CD14-positive monocyte (primary cell): ENCODE measurements at regions not wholly inside any gene's neighbourhood (a gene's known extent, or its start where the extent isn't known, plus 50 kb on each side); places are given as distances from the start of the nearest gene placed in this dataset.

ENCODE experiments used
- DNase-seq, 3 donors: peaks; one replicate each; pipeline ENCODE4 v3.0.0-alpha.2; 2011 to 2022
- H2AFZ ChIP-seq: 2 replicates; pipeline ENCODE4 v1.6.0; 2012; ENCODE audit warnings: mild to moderate bottlenecking, low read depth, low read length, inconsistent platforms; ENCODE audit not compliant: insufficient read depth, poor library complexity, severe bottlenecking
- H3K27ac ChIP-seq, 2 donors: 1 replicate in 1 of 2; 2 replicates in 1 of 2; pipeline ENCODE4 v1.5.1; 2012 to 2013; ENCODE audit warnings: low read length in 2 of 2, control low read depth in 1 of 2, inconsistent platforms in 1 of 2, low read depth in 1 of 2, mild to moderate bottlenecking in 1 of 2
- H3K27me3 ChIP-seq, 2 donors: one replicate each; pipeline versions ENCODE4 v1.6.0 to v1.6.1; 2011 to 2013; ENCODE audit warnings: low read length in 2 of 2; ENCODE audit not compliant: control insufficient read depth in 2 of 2, insufficient read depth in 2 of 2
- H3K36me3 ChIP-seq, 2 donors: replicated peaks in 1 of 2; 1 replicate in 1 of 2; 2 replicates in 1 of 2; pipeline versions ENCODE4 v1.5.1 to v1.6.1; 2012 to 2013; ENCODE audit warnings: low read length in 2 of 2, control low read depth in 1 of 2, inconsistent platforms in 1 of 2, mild to moderate bottlenecking in 1 of 2; ENCODE audit not compliant: insufficient read depth in 2 of 2, control insufficient read depth in 1 of 2
- H3K4me1 ChIP-seq, 2 donors: 1 replicate in 1 of 2; 2 replicates in 1 of 2; pipeline versions ENCODE4 v1.5.1 to v1.6.1; 2012 to 2013; ENCODE audit warnings: low read length in 2 of 2, control low read depth in 1 of 2, inconsistent platforms in 1 of 2, mild to moderate bottlenecking in 1 of 2, moderate library complexity in 1 of 2; ENCODE audit not compliant: insufficient read depth in 2 of 2, control insufficient read depth in 1 of 2
- H3K4me2 ChIP-seq: replicated peaks from 2 replicates; pipeline ENCODE3; 2012; ENCODE audit warnings: low read length, moderate library complexity, mild to moderate bottlenecking; ENCODE audit not compliant: poor library complexity, severe bottlenecking; ENCODE audit errors: extremely low read depth
- H3K4me3 ChIP-seq, 3 experiments: fragments of 200-600 bp in 1 of 3; sonication (generic) in 1 of 3; replicated peaks in 1 of 3; 1 replicate in 2 of 3; 2 replicates in 1 of 3; pipeline ENCODE4 v1.5.1; 2011 to 2013; ENCODE audit warnings: low read length in 3 of 3, mild to moderate bottlenecking in 3 of 3, control low read depth in 2 of 3, low read depth in 2 of 3, inconsistent platforms in 1 of 3, moderate library complexity in 1 of 3
- H3K79me2 ChIP-seq: 2 replicates; pipeline ENCODE4 v1.6.0; 2012; ENCODE audit warnings: mild to moderate bottlenecking, control low read depth, inconsistent platforms, low read length, moderate library complexity; ENCODE audit not compliant: insufficient read depth
- H3K9ac ChIP-seq: 2 replicates; pipeline ENCODE4 v1.6.0; 2017; ENCODE audit warnings: low read length, mild to moderate bottlenecking; ENCODE audit not compliant: insufficient read depth, poor library complexity, severe bottlenecking
- H3K9me3 ChIP-seq, 2 donors: replicated peaks in 1 of 2; 1 replicate in 1 of 2; 2 replicates in 1 of 2; pipeline versions ENCODE4 v1.5.1 to v1.6.1; 2012 to 2013; ENCODE audit warnings: low read length in 2 of 2, control low read depth in 1 of 2; ENCODE audit not compliant: control insufficient read depth in 1 of 2, insufficient read depth in 1 of 2
- H4K20me1 ChIP-seq: 2 replicates; pipeline ENCODE4 v1.6.0; 2012; ENCODE audit warnings: mild to moderate bottlenecking, low read length, control low read depth, moderate library complexity; ENCODE audit not compliant: insufficient read depth
- H3K27ac Mint-ChIP-seq, 7 donors: one replicate each; pipeline ENCODE4 v1.8.0; 2020; ENCODE audit warnings: mild to moderate bottlenecking in 7 of 7, mixed read lengths in 7 of 7, moderate library complexity in 6 of 7, inconsistent platforms in 2 of 7
- H3K27me3 Mint-ChIP-seq, 3 donors: one replicate each; pipeline ENCODE4 v1.8.0; 2021 to 2022; ENCODE audit warnings: low read depth in 3 of 3, mild to moderate bottlenecking in 3 of 3, mixed read lengths in 3 of 3, moderate library complexity in 3 of 3, inconsistent platforms in 1 of 3
- H3K36me3 Mint-ChIP-seq, 2 donors: one replicate each; pipeline ENCODE4 v1.8.0; 2020; ENCODE audit warnings: mixed read lengths in 2 of 2, inconsistent platforms in 1 of 2, mild to moderate bottlenecking in 1 of 2
- H3K4me1 Mint-ChIP-seq: one replicate; pipeline ENCODE4 v1.8.0; 2020; ENCODE audit warnings: mild to moderate bottlenecking, mixed read lengths
- H3K4me3 Mint-ChIP-seq, 2 donors: one replicate each; pipeline ENCODE4 v1.8.0; 2020; ENCODE audit warnings: mild to moderate bottlenecking in 2 of 2, mixed read lengths in 2 of 2, moderate library complexity in 1 of 2
- H3K9me3 Mint-ChIP-seq, 7 donors: one replicate each; pipeline ENCODE4 v1.8.0; 2020 to 2022; ENCODE audit warnings: mixed read lengths in 7 of 7, mild to moderate bottlenecking in 6 of 7, moderate library complexity in 6 of 7, inconsistent platforms in 2 of 7
- CTCF ChIP-seq: fragments of 200-600 bp; IDR thresholded peaks from one replicate; pipeline ENCODE4 v1.8.0; 2022; ENCODE audit warnings: antibody characterized with exemption, mild to moderate bottlenecking
- WGBS: methylation state at CpG from one replicate; pipeline ENCODE4 v1.1.5; 2013; ENCODE audit warnings: missing lambda C conversion rate; ENCODE audit not compliant: insufficient coverage; 5-methylcytosine and 5-hydroxymethylcytosine counted together
- intact Hi-C, 2 donors: fragments of 100-400 bp; cut with micrococcal nuclease; formaldehyde crosslinking; loops; one replicate each; pipeline versions ENCODE4 v1.15.0 to v1.15.1; 2023

GRCh38 chr14:71606575-71606974 lies 325.7 kb upstream of the RGS6 start:
- H3K27me3 ChIP-seq = no peaks in the 10 kb centered on the region
- DNase-seq = no peak
- H3K36me3 Mint-ChIP-seq = peaks cover 15 to 17% of the 10 kb centered on the region in 2 donors
- H3K79me2 ChIP-seq = peaks cover 13% of the 10 kb centered on the region
- 100% methylated on average over 3 of the region's 5 CpGs for WGBS
- H3K9me3 Mint-ChIP-seq = peaks cover 1 to 9% (median 2%) of the 10 kb centered on the region in 7 donors
- no peak overlapping the region for H3K4me3 Mint-ChIP-seq
- intact Hi-C loops = no loop called here
- H3K4me1 ChIP-seq = no peaks in the 10 kb centered on the region
- no peaks in the 10 kb centered on the region for H3K36me3 ChIP-seq
- H3K27ac ChIP-seq = no peak overlapping the region
- TF ChIP-seq CTCF = no peak
- H2AFZ ChIP-seq = no peak overlapping the region
- no peak overlapping the region for H3K4me2 ChIP-seq
- no peaks in the 10 kb centered on the region for H3K4me1 Mint-ChIP-seq
- no peak overlapping the region for H3K4me3 ChIP-seq
- H3K9me3 ChIP-seq = peaks cover 0 to 3% of the 10 kb centered on the region in 2 donors
- H3K9ac ChIP-seq = no peak overlapping the region
- H3K27ac Mint-ChIP-seq = no peak overlapping the region
- H3K27me3 Mint-ChIP-seq = peaks cover 0 to 3% (median 0%) of the 10 kb centered on the region in 3 donors
- peaks cover 82% of the 10 kb centered on the region for H4K20me1 ChIP-seq

- H4K20me1 ChIP-seq = peaks cover 80% of the 10 kb centered on the region
- H3K9me3 ChIP-seq = peaks cover 0 to 3% of the 10 kb centered on the region in 2 donors
- TF ChIP-seq CTCF = no peak
- H3K9me3 Mint-ChIP-seq = peaks cover 1 to 9% (median 2%) of the 10 kb centered on the region in 7 donors
- no peak overlapping the region for H3K9ac ChIP-seq
- H3K4me1 Mint-ChIP-seq = no peaks in the 10 kb centered on the region
- H3K4me1 ChIP-seq = no peaks in the 10 kb centered on the region
- no peak overlapping the region for H3K4me3 Mint-ChIP-seq
- peaks cover 14 to 17% of the 10 kb centered on the region in 2 donors for H3K36me3 Mint-ChIP-seq
- no peaks in the 10 kb centered on the region for H3K36me3 ChIP-seq
- no peak for DNase-seq
- no peaks in the 10 kb centered on the region for H3K27me3 ChIP-seq
- peaks cover 13% of the 10 kb centered on the region for H3K79me2 ChIP-seq
- 100% methylated on average over 1 of the region's 3 CpGs for WGBS
- no peak overlapping the region for H3K4me2 ChIP-seq
- peaks cover 0 to 3% (median 0%) of the 10 kb centered on the region in 3 donors for H3K27me3 Mint-ChIP-seq
- H3K27ac Mint-ChIP-seq = no peak overlapping the region
- no peak overlapping the region for H2AFZ ChIP-seq
- H3K4me3 ChIP-seq = no peak overlapping the region
- H3K27ac ChIP-seq = no peak overlapping the region
- intact Hi-C loops = no loop called here
These were observed 325.2 kb upstream of the RGS6 start for GRCh38 chr14:71607056-71607455.
